ENCODE measurements at regions not wholly inside any gene's neighbourhood (a gene's known extent, or its start where the extent isn't known, plus 50 kb on each side); places are given as distances from the start of the nearest gene placed in this dataset.

GRCh38 chr4:100970414-100970813 is 376.9 kb downstream of the PPP3CA start:
- no peak for DNase-seq

- DNase-seq, result no peak
These were observed 377.4 kb downstream of the PPP3CA start for GRCh38 chr4:100969925-100970324.

GRCh38 chr4:100968046-100968445 is 379.3 kb downstream of the PPP3CA start:
- no peak for DNase-seq

GRCh38 chr4:100963627-100964026 is 383.7 kb downstream of the PPP3CA start:
- no peak for DNase-seq

GRCh38 chr4:100962698-100963097 is 384.6 kb downstream of the PPP3CA start:
- DNase-seq, result no peak

GRCh38 chr4:100960232-100960631 is 387.1 kb downstream of the PPP3CA start:
- DNase-seq, result no peak

- DNase-seq, result no peak
These were observed 393.3 kb downstream of the PPP3CA start for GRCh38 chr4:100954046-100954445.

- DNase-seq, result no peak
These were observed 393.7 kb downstream of the PPP3CA start for GRCh38 chr4:100953616-100954015.

- no peak for DNase-seq
These were observed 394.7 kb downstream of the PPP3CA start for GRCh38 chr4:100952590-100952989.

GRCh38 chr4:100949350-100949935 is 397.9 kb downstream of the PPP3CA start:
- DNase-seq, result no peak

- DNase-seq, result no peak
These were observed 398.4 kb downstream of the PPP3CA start for GRCh38 chr4:100948911-100949310.

- DNase-seq, result no peak
These were observed 401.5 kb downstream of the PPP3CA start for GRCh38 chr4:100945789-100946188.

GRCh38 chr4:100938698-100939097 is 408.6 kb downstream of the PPP3CA start:
- no peak for DNase-seq

GRCh38 chr4:100936661-100937375 is 410.5 kb downstream of the PPP3CA start:
- DNase-seq, result peak; percentile 32

- no peak for DNase-seq
These were observed 412.2 kb downstream of the PPP3CA start for GRCh38 chr4:100935090-100935489.

GRCh38 chr4:100933628-100934027 is 413.7 kb downstream of the PPP3CA start:
- no peak for DNase-seq

- DNase-seq, result no peak
These were observed 411.9 kb upstream of the EMCN start for GRCh38 chr4:100929758-100930157.

- no peak for DNase-seq
These were observed 411.3 kb upstream of the EMCN start for GRCh38 chr4:100929135-100929534.

GRCh38 chr4:100926039-100926717 is 408.4 kb upstream of the EMCN start:
- DNase-seq, result no peak

GRCh38 chr4:100913685-100914084 is 395.9 kb upstream of the EMCN start:
- no peak for DNase-seq

- no peak for DNase-seq
These were observed 390.7 kb upstream of the EMCN start for GRCh38 chr4:100908540-100908939.

- DNase-seq, result no peak
These were observed 389.9 kb upstream of the EMCN start for GRCh38 chr4:100907465-100908454.

- no peak for DNase-seq
These were observed 389.2 kb upstream of the EMCN start for GRCh38 chr4:100906973-100907372.

Data from femur (tissue), 1 donor.